Smooth muscle cell (in vitro differentiated cells): ENCODE measurements at regions not wholly inside any gene's neighbourhood (a gene's known extent, or its start where the extent isn't known, plus 50 kb on each side); places are given as distances from the start of the nearest gene placed in this dataset.

Source experiments
- DNase-seq: peaks from one replicate; lab custom pipeline; 2025; ENCODE audit not compliant: unreplicated experiment; lab: John Stamatoyannopoulos, UW
- H2AFZ ChIP-seq: fragments of 200-600 bp; sonication (generic); 2 replicates; pipeline ENCODE4 v1.6.0; 2016; ENCODE audit warnings: antibody characterized with exemption, low read depth, mild to moderate bottlenecking
- H3F3A ChIP-seq: fragments of 200-600 bp; sonication (generic); 2 replicates; pipeline ENCODE4 v1.6.0; 2017; ENCODE audit warnings: antibody characterized with exemption, low read depth
- H3K27ac ChIP-seq: fragments of 200-600 bp; sonication (generic); 2 replicates; pipeline ENCODE4 v1.5.1; 2016; ENCODE audit warnings: low read depth, mild to moderate bottlenecking
- H3K27me3 ChIP-seq: fragments of 200-600 bp; sonication (generic); 2 replicates; pipeline ENCODE4 v1.6.1; 2016; ENCODE audit warnings: low read depth, mild to moderate bottlenecking
- H3K36me3 ChIP-seq: fragments of 200-600 bp; sonication (generic); 2 replicates; pipeline ENCODE4 v1.5.1; 2016; ENCODE audit warnings: low read depth
- H3K4me1 ChIP-seq: fragments of 200-600 bp; sonication (generic); 2 replicates; pipeline ENCODE4 v1.5.1; 2016; ENCODE audit warnings: low read depth
- H3K4me2 ChIP-seq: fragments of 200-600 bp; sonication (generic); 2 replicates; pipeline ENCODE4 v1.6.0; 2016; ENCODE audit warnings: mild to moderate bottlenecking
- H3K4me3 ChIP-seq: fragments of 200-600 bp; sonication (generic); 2 replicates; pipeline ENCODE4 v1.5.1; 2016; ENCODE audit warnings: mild to moderate bottlenecking
- H3K79me2 ChIP-seq: fragments of 200-600 bp; sonication (generic); 2 replicates; pipeline ENCODE4 v1.6.0; 2016; ENCODE audit warnings: low read depth, mild to moderate bottlenecking
- H3K9ac ChIP-seq: fragments of 200-600 bp; sonication (generic); 2 replicates; pipeline ENCODE4 v1.6.0; 2016; ENCODE audit warnings: low read depth
- H3K9me3 ChIP-seq: fragments of 200-600 bp; sonication (generic); replicated peaks from 2 replicates; pipeline ENCODE4 v1.5.1; 2016; ENCODE audit warnings: low read depth
- H4K20me1 ChIP-seq: fragments of 200-600 bp; sonication (generic); 2 replicates; pipeline ENCODE4 v1.6.0; 2016; ENCODE audit warnings: low read depth
- CTCF ChIP-seq: fragments of 200-600 bp; sonication (generic); IDR thresholded peaks from 2 replicates; pipeline ENCODE4 v1.5.1; 2017; ENCODE audit warnings: borderline replicate concordance, mild to moderate bottlenecking, antibody characterized with exemption; ENCODE audit not compliant: insufficient read depth, poor library complexity, severe bottlenecking
- WGBS: methylation state at CpG from one replicate; pipeline ENCODE4 v1.1.7; 2016; ENCODE audit warnings: low lambda C conversion rate; 5-methylcytosine and 5-hydroxymethylcytosine counted together

GRCh38 chr3:25074149-25074548 is 353.9 kb upstream of the RARB start:
- no peak for TF ChIP-seq CTCF
- no peaks in the 10 kb centered on the region for H3K27me3 ChIP-seq
- no peaks in the 10 kb centered on the region for H4K20me1 ChIP-seq
- no peaks in the 10 kb centered on the region for H3K9me3 ChIP-seq
- no peak for DNase-seq
- no peaks in the 10 kb centered on the region for H3K79me2 ChIP-seq
- no peaks in the 10 kb centered on the region for H3F3A ChIP-seq
- 29% methylated on average over 3 of the region's 3 CpGs for WGBS
- no peaks in the 10 kb centered on the region for H3K4me1 ChIP-seq
- no peak overlapping the region for H3K27ac ChIP-seq
- no peaks in the 10 kb centered on the region for H3K36me3 ChIP-seq
- no peak overlapping the region for H3K4me2 ChIP-seq
- no peak overlapping the region for H3K9ac ChIP-seq
- no peak overlapping the region for H2AFZ ChIP-seq
- H3K4me3 ChIP-seq, result no peak overlapping the region

- no peaks in the 10 kb centered on the region for H3K9me3 ChIP-seq
- no peak for TF ChIP-seq CTCF
- H3K36me3 ChIP-seq, result no peaks in the 10 kb centered on the region
- H2AFZ ChIP-seq, result no peak overlapping the region
- H3K4me3 ChIP-seq, result no peak overlapping the region
- DNase-seq, result no peak
- H3F3A ChIP-seq, result no peaks in the 10 kb centered on the region
- H3K27me3 ChIP-seq, result no peaks in the 10 kb centered on the region
- no peaks in the 10 kb centered on the region for H4K20me1 ChIP-seq
- no peak overlapping the region for H3K27ac ChIP-seq
- WGBS, result 85% methylated on average over 1 of the region's 1 CpG
- no peak overlapping the region for H3K4me2 ChIP-seq
- H3K79me2 ChIP-seq, result no peaks in the 10 kb centered on the region
- H3K4me1 ChIP-seq, result peaks cover 3% of the 10 kb centered on the region
- no peak overlapping the region for H3K9ac ChIP-seq
Observed at GRCh38 chr3:25080461-25080860, 347.6 kb upstream of the RARB start.

- Histone ChIP-seq H3K4me1 (peaks cover 3% of the 10 kb centered on the region), H3K79me2 (no peaks in the 10 kb centered on the region), H3K27ac (no peak overlapping the region), H3F3A (no peaks in the 10 kb centered on the region), H3K4me2 (no peak overlapping the region), H3K9ac (no peak overlapping the region), H4K20me1 (no peaks in the 10 kb centered on the region), H3K36me3 (no peaks in the 10 kb centered on the region), H3K4me3 (no peak overlapping the region), H3K27me3 (no peaks in the 10 kb centered on the region), H3K9me3 (no peaks in the 10 kb centered on the region), H2AFZ (peak overlapping the region; percentile 61)
- WGBS, result 21% methylated on average over 1 of the region's 1 CpG
- TF ChIP-seq CTCF, result no peak
- DNase-seq, result no peak
Observed at GRCh38 chr3:25084016-25084415, 344.0 kb upstream of the RARB start.

GRCh38 chr3:25086721-25087120 is 341.3 kb upstream of the RARB start:
- TF ChIP-seq CTCF, result no peak
- Histone ChIP-seq H3K27ac (no peak overlapping the region), H3K4me1 (no peaks in the 10 kb centered on the region), H2AFZ (no peak overlapping the region), H3F3A (no peaks in the 10 kb centered on the region), H3K9me3 (no peaks in the 10 kb centered on the region), H3K36me3 (no peaks in the 10 kb centered on the region), H3K4me2 (no peak overlapping the region), H3K4me3 (no peak overlapping the region), H3K79me2 (no peaks in the 10 kb centered on the region), H3K9ac (no peak overlapping the region), H4K20me1 (no peaks in the 10 kb centered on the region), H3K27me3 (no peaks in the 10 kb centered on the region)
- WGBS, result 69% methylated on average over 3 of the region's 3 CpGs
- no peak for DNase-seq
